WTC11 (cell line): ENCODE measurements at regions not wholly inside any gene's neighbourhood (a gene's known extent, or its start where the extent isn't known, plus 50 kb on each side); places are given as distances from the start of the nearest gene placed in this dataset.

ENCODE experiments used
- ATAC-seq: fragments of 200-7000 bp; cut with Tn5 transposase; 2 replicates; pipeline ENCODE4 v1.10.0; 2021; ENCODE audit warnings: mild to moderate bottlenecking, moderate library complexity
- CTCF ChIA-PET: fragments of 300-600 bp; sonication (Branson Sonifier 250); formaldehyde crosslinking; loops from one replicate; lab custom pipeline; 2021; ENCODE audit warnings: antibody characterized with exemption; lab: Charles Lee
- POLR2A ChIA-PET: fragments of 350-600 bp; sonication (Branson Sonifier 250); formaldehyde crosslinking; loops from one replicate; lab custom pipeline; 2021; ENCODE audit warnings: antibody characterized with exemption; lab: Charles Lee
- DNase-seq: peaks from one replicate; pipeline ENCODE4 v3.0.0; 2021; ENCODE audit warnings: low spot score
- H3K27ac Mint-ChIP-seq: 2 replicates; pipeline ENCODE4 v1.8.0; 2021; ENCODE audit warnings: mixed read lengths
- H3K27me3 Mint-ChIP-seq: 2 replicates; pipeline ENCODE4 v1.8.0; 2021; ENCODE audit warnings: low read depth, mild to moderate bottlenecking, moderate library complexity, mixed read lengths
- H3K36me3 Mint-ChIP-seq: 2 replicates; pipeline ENCODE4 v1.8.0; 2021; ENCODE audit warnings: mixed read lengths
- H3K4me1 Mint-ChIP-seq: 2 replicates; pipeline ENCODE4 v1.8.0; 2022; ENCODE audit warnings: mixed read lengths
- H3K4me3 Mint-ChIP-seq: 2 replicates; pipeline ENCODE4 v1.8.0; 2021; ENCODE audit warnings: mild to moderate bottlenecking, moderate library complexity, mixed read lengths
- H3K9me3 Mint-ChIP-seq: 2 replicates; pipeline ENCODE4 v1.8.0; 2021; ENCODE audit warnings: mixed read lengths
- ARID4B ChIP-seq: sonication (generic); formaldehyde crosslinking; IDR thresholded peaks from 2 replicates; pipeline ENCODE4 v1.8.0; 2023; ENCODE audit warnings: missing genetic modification reagents, mild to moderate bottlenecking, borderline replicate concordance
- E2F5 ChIP-seq: sonication (generic); formaldehyde crosslinking; IDR thresholded peaks from 2 replicates; pipeline ENCODE4 v1.8.1; 2022; ENCODE audit warnings: mild to moderate bottlenecking, moderate library complexity, missing genetic modification reagents
- ETV6 ChIP-seq: sonication (generic); formaldehyde crosslinking; IDR thresholded peaks from 2 replicates; pipeline ENCODE4 v1.8.1; 2022; ENCODE audit warnings: mild to moderate bottlenecking, missing genetic modification reagents
- FOXJ3 ChIP-seq: sonication (generic); formaldehyde crosslinking; IDR thresholded peaks from 2 replicates; pipeline ENCODE4 v1.9.0; 2021; ENCODE audit warnings: missing genetic modification reagents, mild to moderate bottlenecking, borderline replicate concordance
- FOXP4 ChIP-seq: sonication (generic); formaldehyde crosslinking; IDR thresholded peaks from 2 replicates; pipeline ENCODE4 v1.8.0; 2022; ENCODE audit warnings: mild to moderate bottlenecking, missing genetic modification reagents
- GABPB1 ChIP-seq: sonication (generic); formaldehyde crosslinking; IDR thresholded peaks from 2 replicates; pipeline ENCODE4 v1.8.1; 2023; ENCODE audit warnings: mild to moderate bottlenecking, missing genetic modification reagents
- JAZF1 ChIP-seq: fragments of 250-450 bp; sonication (Bioruptor Pico); IDR thresholded peaks from 2 replicates; pipeline ENCODE4 v1.9.0; 2021; ENCODE audit warnings: moderate library complexity, mild to moderate bottlenecking, inconsistent platforms
- MAX ChIP-seq: sonication (generic); formaldehyde crosslinking; IDR thresholded peaks from 2 replicates; pipeline ENCODE4 v1.8.0; 2022; ENCODE audit warnings: mild to moderate bottlenecking, missing genetic modification reagents
- NFATC4 ChIP-seq: fragments of 250-450 bp; sonication (Bioruptor Pico); IDR thresholded peaks from 2 replicates; pipeline ENCODE4 v1.9.0; 2021; ENCODE audit warnings: mild to moderate bottlenecking
- NR1H2 ChIP-seq: sonication (generic); formaldehyde crosslinking; IDR thresholded peaks from 2 replicates; pipeline ENCODE4 v1.9.0; 2021; ENCODE audit warnings: mild to moderate bottlenecking, moderate library complexity, missing genetic modification reagents
- NR2C2 ChIP-seq: sonication (generic); formaldehyde crosslinking; IDR thresholded peaks from 2 replicates; pipeline ENCODE4 v1.8.0; 2022; ENCODE audit warnings: mild to moderate bottlenecking, missing genetic modification reagents
- NR3C1 ChIP-seq: sonication (generic); formaldehyde crosslinking; conservative IDR thresholded peaks from 2 replicates; pipeline ENCODE4 v1.8.1; 2023; ENCODE audit warnings: low read depth, mild to moderate bottlenecking, missing genetic modification reagents
- SP1 ChIP-seq: sonication (generic); formaldehyde crosslinking; conservative IDR thresholded peaks from 2 replicates; pipeline ENCODE4 v1.8.1; 2022; ENCODE audit warnings: missing genetic modification reagents
- STAT6 ChIP-seq: sonication (generic); formaldehyde crosslinking; conservative IDR thresholded peaks from 2 replicates; pipeline ENCODE4 v1.8.1; 2023; ENCODE audit warnings: mild to moderate bottlenecking, low read depth, missing genetic modification reagents, moderate library complexity
- ZNF416 ChIP-seq: fragments of 250-450 bp; sonication (Bioruptor Pico); IDR thresholded peaks from 2 replicates; pipeline ENCODE4 v1.9.0; 2021; ENCODE audit warnings: mild to moderate bottlenecking, inconsistent platforms
- ZNF423 ChIP-seq: fragments of 250-450 bp; sonication (Bioruptor Pico); IDR thresholded peaks from 2 replicates; pipeline ENCODE4 v2.1.2; 2022; ENCODE audit warnings: mild to moderate bottlenecking, moderate library complexity
- ZNF671 ChIP-seq: fragments of 250-450 bp; sonication (Bioruptor Pico); IDR thresholded peaks from 2 replicates; pipeline ENCODE4 v1.8.0; 2021; ENCODE audit warnings: mild to moderate bottlenecking
- TF ChIP-seq, protein P1 (sequence below): sonication (generic); formaldehyde crosslinking; IDR thresholded peaks from 2 replicates; pipeline ENCODE4 v1.8.1; 2023; ENCODE audit warnings: mild to moderate bottlenecking, moderate library complexity, missing genetic modification reagents

GRCh38 chr3:104606812-104607211 lies 759.9 kb upstream of the ALCAM start:
- ATAC-seq: no peak
- no peak for DNase-seq
- H3K36me3 Mint-ChIP-seq: no peaks in the 10 kb centered on the region
- CTCF ChIA-PET: no interaction called here
- no peak for TF ChIP-seq ZNF416
- TF ChIP-seq, protein P1, sequence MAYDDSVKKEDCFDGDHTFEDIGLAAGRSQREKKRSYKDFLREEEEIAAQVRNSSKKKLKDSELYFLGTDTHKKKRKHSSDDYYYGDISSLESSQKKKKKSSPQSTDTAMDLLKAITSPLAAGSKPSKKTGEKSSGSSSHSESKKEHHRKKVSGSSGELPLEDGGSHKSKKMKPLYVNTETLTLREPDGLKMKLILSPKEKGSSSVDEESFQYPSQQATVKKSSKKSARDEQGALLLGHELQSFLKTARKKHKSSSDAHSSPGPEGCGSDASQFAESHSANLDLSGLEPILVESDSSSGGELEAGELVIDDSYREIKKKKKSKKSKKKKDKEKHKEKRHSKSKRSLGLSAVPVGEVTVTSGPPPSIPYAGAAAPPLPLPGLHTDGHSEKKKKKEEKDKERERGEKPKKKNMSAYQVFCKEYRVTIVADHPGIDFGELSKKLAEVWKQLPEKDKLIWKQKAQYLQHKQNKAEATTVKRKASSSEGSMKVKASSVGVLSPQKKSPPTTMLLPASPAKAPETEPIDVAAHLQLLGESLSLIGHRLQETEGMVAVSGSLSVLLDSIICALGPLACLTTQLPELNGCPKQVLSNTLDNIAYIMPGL: no peak
- TF ChIP-seq ARID4B: no peak
- no peak for TF ChIP-seq SP1 (CRISPR knock-in tag)
- no peak for TF ChIP-seq GABPB1
- TF ChIP-seq FOXP4: no peak
- TF ChIP-seq NFATC4 (CRISPR knock-in tag): no peak
- no peaks in the 10 kb centered on the region for H3K27me3 Mint-ChIP-seq
- no peak overlapping the region for H3K4me3 Mint-ChIP-seq
- H3K9me3 Mint-ChIP-seq: peaks cover 6% of the 10 kb centered on the region
- no peaks in the 10 kb centered on the region for H3K4me1 Mint-ChIP-seq
- POLR2A ChIA-PET: no interaction called here
- no peak overlapping the region for H3K27ac Mint-ChIP-seq

DNA sequence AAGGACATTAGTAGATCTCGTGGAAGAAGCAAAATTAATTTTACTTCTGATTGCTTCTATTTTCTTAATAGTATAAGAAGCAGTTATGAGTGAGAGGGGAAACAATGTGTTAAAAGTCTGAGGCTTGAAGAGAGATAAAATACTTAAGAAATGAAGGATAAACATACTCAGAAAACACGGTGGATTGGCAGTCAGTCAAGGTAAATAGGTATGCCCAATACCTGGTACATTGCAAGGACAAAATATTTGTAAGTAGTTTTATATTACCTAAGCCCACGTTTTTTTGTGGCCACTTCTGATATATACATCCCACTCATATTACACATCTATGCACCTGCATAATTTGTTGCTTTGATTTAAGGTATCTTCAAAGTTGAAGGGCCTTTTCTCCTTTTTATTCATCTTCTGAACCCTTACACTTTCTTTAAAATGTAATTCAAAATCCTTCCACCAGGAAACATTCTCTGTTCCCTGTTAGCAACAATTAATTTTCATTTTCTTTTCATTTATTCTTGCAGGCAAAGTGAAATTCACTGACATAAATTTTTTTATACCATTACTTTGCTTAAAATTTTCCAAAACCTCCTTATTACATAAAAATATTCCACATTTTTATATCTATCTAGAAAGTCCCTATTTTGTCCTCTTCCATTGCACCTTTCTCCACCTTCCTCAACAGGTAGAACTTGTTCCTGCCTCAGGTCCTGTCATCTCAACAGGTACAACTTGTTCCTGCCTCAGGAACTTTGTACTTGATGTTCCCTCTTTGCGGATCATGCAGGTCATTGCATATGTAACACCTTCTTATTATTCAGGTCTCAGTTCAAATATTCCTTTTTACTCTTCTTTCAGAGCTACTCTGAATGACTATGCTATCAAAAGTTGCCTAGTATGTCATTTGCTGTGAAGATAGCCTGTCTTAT lies 755.7 kb upstream of the ALCAM start:
- no peak overlapping the region for H3K4me3 Mint-ChIP-seq
- ATAC-seq (no peak), DNase-seq (no peak)
- no peaks in the 10 kb centered on the region for H3K4me1 Mint-ChIP-seq
- H3K9me3 Mint-ChIP-seq: peaks cover 6% of the 10 kb centered on the region
- no peaks in the 10 kb centered on the region for H3K36me3 Mint-ChIP-seq
- TF ChIP-seq E2F5 (CRISPR knock-in tag) (no peak), ZNF671 (CRISPR knock-in tag) (no peak), NR2C2 (no peak)
- TF ChIP-seq, protein P1: no peak
- ChIA-PET CTCF (no interaction called here), POLR2A (no interaction called here)
- H3K27ac Mint-ChIP-seq: no peak overlapping the region
- H3K27me3 Mint-ChIP-seq: no peaks in the 10 kb centered on the region

DNA sequence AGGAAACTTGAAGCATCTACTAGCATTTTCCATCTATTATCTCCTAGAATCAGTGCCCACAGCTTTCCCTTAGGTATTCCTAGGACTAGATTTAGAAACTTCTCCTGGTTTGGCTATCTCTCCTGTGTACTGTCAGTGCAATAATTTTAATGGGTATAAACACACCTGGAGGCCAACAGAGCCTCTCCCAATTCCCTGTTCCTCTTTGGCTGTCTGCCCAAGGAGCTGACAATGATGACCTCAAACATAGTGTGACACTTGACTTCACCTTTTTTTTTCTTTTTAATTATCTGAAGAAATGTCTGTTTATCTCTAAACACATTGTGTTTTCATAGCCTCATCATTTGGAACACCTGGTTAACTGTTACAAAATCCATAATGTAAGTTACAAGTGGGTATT lies 754.5 kb upstream of the ALCAM start:
- H3K4me3 Mint-ChIP-seq: no peak overlapping the region
- H3K27me3 Mint-ChIP-seq: no peaks in the 10 kb centered on the region
- POLR2A ChIA-PET: interaction anchor here (0.8 kb wide), 1 partner anchor 890 kb away, joined by 3 read pairs; no protein-coding TSS in a partner anchor
- CTCF ChIA-PET: no interaction called here
- H3K27ac Mint-ChIP-seq: no peak overlapping the region
- DNase-seq (no peak), ATAC-seq (no peak)
- H3K36me3 Mint-ChIP-seq: no peaks in the 10 kb centered on the region
- H3K4me1 Mint-ChIP-seq: no peaks in the 10 kb centered on the region
- peaks cover 6% of the 10 kb centered on the region for H3K9me3 Mint-ChIP-seq
- TF ChIP-seq MAX (no peak), ZNF423 (CRISPR knock-in tag) (no peak), JAZF1 (CRISPR knock-in tag) (no peak), STAT6 (CRISPR knock-in tag) (no peak), ETV6 (CRISPR knock-in tag) (no peak), NR3C1 (no peak), NR1H2 (no peak), FOXJ3 (CRISPR knock-in tag) (no peak)
